HL-60/S4 treated with retinoic acid at 250 ng/mL for 4 days and 3 days (cell line): ENCODE measurements at regions not wholly inside any gene's neighbourhood (a gene's known extent, or its start where the extent isn't known, plus 50 kb on each side); places are given as distances from the start of the nearest gene placed in this dataset.
"Not testable (repeated sequence)": the region's sequence is repeated elsewhere in the genome, so short reads cannot be mapped to it uniquely, and the experiment has no call there.

Experiments
- in situ Hi-C: fragments of 300-500 bp; cut with MboI; formaldehyde crosslinking; loops from 2 replicates; pipeline ENCODE4 v1.7.0; 2022; ENCODE audit warnings: low sequenced_read_pairs

DNA sequence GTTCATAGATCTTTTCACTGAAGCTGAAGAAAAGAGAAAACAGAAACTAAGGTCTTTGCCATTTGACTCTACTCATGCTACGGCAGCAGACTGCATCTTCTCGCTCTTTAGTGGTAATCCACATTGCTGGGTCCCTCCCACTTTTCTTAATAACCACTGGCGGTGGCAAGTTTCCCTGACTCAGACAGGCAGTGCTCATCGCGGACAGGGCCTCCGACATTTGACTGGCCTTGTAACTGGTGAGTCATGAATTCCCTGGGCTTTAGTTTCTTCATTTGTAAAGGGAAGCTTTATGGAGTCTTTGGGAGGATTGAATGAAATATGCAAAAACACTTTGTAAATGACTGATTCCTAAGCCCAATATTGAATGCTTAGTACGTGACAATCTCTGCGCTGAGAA, 238.2 kb upstream of the RBBP8 start:
- in situ Hi-C loops = no loop called here

GRCh38 chr18:22695674-22696073, 237.5 kb upstream of the RBBP8 start:
- in situ Hi-C loops = no loop called here

- in situ Hi-C loops = no loop called here
Observed at GRCh38 chr18:22697561-22697960, 235.6 kb upstream of the RBBP8 start.

DNA sequence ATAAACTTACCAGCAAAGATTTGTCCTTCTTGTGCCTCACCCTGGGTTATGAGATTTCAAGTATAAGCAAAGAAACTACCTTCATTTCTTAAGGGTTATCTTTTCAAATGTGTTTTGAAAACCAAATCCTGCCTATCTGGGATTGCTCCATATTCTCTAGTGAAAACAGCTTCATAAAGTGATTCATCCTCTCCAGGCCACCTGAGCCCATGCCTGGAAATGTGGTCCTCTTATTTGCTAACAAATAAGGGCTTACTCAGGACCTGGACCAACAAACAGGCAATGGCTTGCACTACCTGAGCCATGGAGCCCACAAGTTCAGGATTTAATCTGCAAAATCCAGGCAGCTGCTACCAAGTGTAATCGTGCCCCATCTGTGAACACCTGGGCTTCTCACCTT, 234.4 kb upstream of the RBBP8 start:
- in situ Hi-C loops = no loop called here

DNA sequence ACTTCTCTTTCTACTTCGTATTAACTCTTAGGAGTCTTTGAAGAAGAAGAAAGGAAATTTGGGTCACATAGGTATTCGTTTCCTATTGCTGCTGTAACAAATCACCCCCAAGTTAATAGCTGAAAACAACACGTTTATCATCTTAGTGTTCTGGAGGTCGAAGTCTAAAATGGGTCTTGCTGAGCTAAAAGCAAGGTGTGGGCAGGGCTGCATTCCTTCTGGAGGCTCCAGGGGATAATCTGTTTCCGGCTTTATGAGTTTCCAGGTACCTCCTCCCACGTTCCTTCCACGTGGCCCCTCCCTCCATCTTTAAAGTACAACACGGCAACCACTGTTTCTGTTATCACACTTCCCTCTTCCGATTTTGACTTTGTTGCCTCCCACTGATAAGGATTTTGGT, 233.5 kb upstream of the RBBP8 start:
- in situ Hi-C loops = no loop called here

DNA sequence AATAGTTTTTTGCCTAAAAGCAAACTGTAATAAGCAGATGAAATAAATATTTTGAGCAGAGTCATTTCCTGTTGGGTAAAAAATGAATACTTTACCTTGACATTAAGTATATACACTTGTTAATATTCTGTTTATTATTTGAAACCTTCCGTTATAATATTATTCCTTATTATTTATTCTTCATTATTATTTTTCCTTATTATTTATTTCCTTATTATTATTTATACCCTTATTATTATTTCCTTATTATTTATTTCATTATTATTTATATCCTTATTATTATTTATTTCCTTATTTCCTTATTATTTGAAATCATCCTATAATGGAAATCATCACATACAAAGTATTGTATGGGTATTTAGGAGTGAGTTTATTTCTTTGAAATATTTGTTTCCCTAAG, 232.2 kb upstream of the RBBP8 start:
- in situ Hi-C loops = no loop called here

- in situ Hi-C loops = no loop called here
Observed at GRCh38 chr18:22701326-22701725, 231.8 kb upstream of the RBBP8 start.

DNA sequence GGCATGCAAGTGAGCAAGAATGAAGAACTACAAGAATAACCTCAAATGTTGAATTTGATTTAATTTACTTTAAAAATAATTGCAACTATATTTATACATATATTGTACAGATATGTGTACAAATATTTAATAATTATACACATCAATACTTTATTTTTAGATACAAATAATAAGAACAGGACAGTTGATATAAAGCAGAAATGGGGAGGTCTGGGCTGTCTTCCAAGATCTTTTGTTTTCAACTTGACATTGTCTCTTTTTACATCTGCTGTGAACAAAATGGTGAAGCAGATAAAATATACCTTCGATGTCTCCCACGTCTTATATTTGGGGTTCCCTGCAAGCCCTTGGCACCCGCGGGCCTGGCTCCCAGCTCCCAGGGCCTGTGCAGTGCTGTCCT, 231.3 kb upstream of the RBBP8 start:
- in situ Hi-C loops = no loop called here

GRCh38 chr18:22702806-22703205, 230.3 kb upstream of the RBBP8 start:
- in situ Hi-C loops = no loop called here

DNA sequence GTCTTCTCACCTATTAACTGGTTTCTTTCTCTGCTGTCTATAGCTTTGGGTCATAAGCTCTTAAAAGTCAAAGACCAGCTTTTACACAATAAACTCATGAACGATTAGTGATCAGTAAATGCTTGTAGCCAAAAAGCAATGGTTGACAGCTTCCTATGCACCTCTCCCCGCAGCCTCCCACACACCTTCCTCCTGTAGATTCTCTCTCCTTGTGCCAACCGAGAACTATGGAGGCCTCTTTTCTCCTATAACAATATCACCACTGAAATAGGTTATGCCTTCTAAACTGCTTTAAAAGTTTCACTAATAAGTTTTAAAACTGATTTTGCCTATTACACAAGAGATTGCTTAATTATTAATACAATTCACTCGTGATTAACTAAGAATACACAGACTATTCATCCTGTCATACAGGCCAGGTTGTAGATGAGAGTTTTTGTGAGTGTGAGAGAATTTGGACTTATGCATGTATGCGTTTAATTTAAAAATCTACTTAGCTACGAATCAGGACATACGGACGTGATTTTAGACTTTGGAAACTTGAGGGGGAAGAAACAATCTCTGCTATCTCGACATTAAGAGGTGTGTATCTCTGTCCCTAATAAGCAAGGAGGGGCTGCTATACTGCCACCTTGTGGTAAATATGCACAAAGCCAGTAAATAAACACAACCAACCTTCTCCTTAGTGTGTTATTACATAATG, 229.1 kb upstream of the RBBP8 start:
- in situ Hi-C loops = no loop called here

DNA sequence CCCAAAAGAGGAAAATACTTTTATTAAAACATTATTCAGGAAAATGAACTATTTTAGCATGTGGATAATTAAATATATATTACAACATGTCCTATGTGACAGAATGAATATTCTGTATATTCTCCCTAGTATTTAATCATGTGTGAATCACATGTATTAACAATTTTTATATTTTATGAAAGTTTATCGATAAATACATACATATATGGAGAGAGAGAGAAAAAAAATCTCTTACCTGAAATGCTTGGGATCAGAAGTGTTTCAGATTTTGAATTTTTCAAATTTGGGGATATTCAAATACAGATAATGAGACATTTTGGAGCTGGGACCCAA, 228.6 kb upstream of the RBBP8 start:
- in situ Hi-C loops = no loop called here

GRCh38 chr18:22705328-22705727, 227.8 kb upstream of the RBBP8 start:
- in situ Hi-C loops = no loop called here

DNA sequence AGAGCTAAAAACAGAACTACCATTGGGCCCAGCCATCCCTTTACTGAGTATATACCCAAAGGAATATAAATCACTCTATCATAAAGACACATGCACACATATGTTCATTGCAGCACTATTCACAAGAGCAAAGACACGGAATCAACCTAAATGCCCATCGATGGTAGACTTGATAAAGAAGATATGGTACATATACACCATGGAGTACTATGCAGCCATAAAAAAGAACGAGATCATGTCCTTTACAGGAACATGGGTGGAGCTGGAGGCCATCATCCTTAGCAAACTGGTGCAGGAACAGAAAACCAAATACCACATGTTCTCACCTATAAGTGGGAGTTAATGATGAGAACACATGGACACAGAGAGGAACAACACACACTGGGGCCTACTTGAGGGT, 227.1 kb upstream of the RBBP8 start:
- in situ Hi-C loops = not testable (repeated sequence)

DNA sequence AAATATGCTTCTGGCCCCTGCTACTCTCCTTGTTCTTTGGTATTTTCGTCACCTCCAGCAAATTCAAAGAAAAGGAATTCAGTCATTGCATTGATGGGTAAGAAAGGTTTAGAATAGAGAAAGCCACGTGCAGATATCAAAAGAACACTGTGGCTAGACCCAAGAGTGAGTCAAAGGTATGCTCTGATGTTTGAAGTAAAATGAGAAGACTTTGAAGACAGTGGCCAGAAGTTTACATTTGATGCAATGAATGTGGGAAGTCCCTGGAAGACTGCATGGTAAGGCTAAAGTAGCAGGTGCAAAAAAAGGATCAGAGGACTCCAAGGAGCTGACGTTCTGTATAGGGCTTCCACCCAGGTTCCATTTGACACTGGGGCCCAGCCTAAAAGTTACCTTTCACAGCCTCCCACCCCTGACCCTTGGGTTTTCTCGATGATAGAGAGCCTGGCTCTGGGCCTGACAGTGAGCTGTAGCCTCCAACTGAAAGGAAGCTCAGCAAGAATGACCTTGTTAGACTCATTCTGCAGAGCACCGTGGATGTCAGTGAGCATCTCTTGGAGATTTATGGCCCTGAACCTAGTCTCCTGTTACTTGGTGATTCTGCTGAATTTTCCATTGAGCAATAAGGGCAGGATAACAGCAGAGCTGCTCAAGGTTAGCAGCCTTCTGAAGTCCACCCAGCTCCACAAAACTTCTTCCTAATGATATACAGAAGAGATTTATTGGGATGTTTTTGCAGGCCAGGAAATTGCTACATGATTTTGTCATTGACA, 223.7 kb upstream of the RBBP8 start:
- in situ Hi-C loops = no loop called here

GRCh38 chr18:22710673-22711191, 222.4 kb upstream of the RBBP8 start:
- in situ Hi-C loops = no loop called here

- in situ Hi-C loops = no loop called here
Observed at GRCh38 chr18:22711192-22711685, 221.9 kb upstream of the RBBP8 start.

- in situ Hi-C loops = no loop called here
Observed at GRCh38 chr18:22713511-22713910, 219.6 kb upstream of the RBBP8 start.

DNA sequence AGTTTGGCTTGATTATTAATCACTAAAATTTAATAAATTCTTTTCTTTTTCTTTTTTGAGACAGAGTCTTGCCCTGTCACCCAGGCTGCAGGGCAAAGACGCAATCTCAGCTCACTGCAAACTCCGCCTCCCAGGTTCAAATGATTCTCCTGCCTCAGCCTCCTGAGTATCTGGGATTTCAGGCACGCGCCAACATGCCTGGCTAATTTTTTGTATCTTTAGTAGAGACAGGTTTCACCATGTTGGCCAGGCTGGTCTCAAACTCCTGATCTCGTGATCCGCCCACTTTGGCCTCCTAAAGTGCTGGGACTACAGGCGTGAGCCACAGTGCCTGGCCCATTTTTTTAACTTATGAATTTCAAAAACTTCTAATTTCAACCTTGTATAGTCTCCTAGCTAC, 215.6 kb upstream of the RBBP8 start:
- in situ Hi-C loops = not testable (repeated sequence)

DNA sequence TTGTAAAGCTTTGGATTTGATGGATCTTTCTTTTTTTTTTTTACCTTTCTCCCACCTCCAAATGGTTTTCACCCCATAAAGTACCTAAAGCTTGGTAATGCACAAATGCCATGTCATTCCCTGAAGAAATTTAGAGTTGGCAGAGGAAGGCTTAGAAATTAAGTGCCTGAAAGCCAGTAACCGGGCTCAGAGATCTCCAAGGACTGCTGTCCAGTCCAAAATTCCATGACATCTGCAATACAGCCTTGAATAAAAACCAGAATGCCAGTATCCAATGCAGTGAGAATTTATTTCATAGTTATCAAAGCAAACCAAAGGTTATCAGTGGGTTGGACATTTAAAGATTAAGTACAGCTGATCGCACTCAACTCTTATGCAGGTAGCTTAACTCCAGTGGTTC, 209.9 kb upstream of the RBBP8 start:
- in situ Hi-C loops = no loop called here

- in situ Hi-C loops = no loop called here
Observed at GRCh38 chr18:22723773-22724172, 209.4 kb upstream of the RBBP8 start.

GRCh38 chr18:22726469-22726868, 206.7 kb upstream of the RBBP8 start:
- in situ Hi-C loops = no loop called here

GRCh38 chr18:22728016-22728415, 205.1 kb upstream of the RBBP8 start:
- in situ Hi-C loops = no loop called here
